Astrocyte (in vitro differentiated cells and primary cell): ENCODE measurements at regions not wholly inside any gene's neighbourhood (a gene's known extent, or its start where the extent isn't known, plus 50 kb on each side); places are given as distances from the start of the nearest gene placed in this dataset.
A peak's percentile ranks its signal among the peaks of the same experiment; 100 is the strongest.

Source experiments
- DNase-seq: peaks from one replicate; pipeline ENCODE4 v3.0.0-alpha.2; 2010; ENCODE audit warnings: low read depth
- FAIRE-seq: peaks from 2 replicates; lab custom pipeline; 2011; peaks lifted over from hg19 to GRCh38; lab: Jason Lieb, UNC
- H2AFZ ChIP-seq: 2 replicates; pipeline ENCODE4 v1.6.0; 2012; ENCODE audit warnings: low read depth, low read length, inconsistent platforms
- H3K27ac ChIP-seq: 2 replicates; pipeline ENCODE4 v1.5.1; 2011; ENCODE audit warnings: low read depth, low read length, inconsistent platforms
- H3K27me3 ChIP-seq: 2 replicates; pipeline ENCODE4 v1.6.0; 2011; ENCODE audit warnings: low read length, inconsistent platforms; ENCODE audit not compliant: insufficient read depth
- H3K36me3 ChIP-seq: 2 replicates; pipeline ENCODE4 v1.5.1; 2011; ENCODE audit warnings: low read length, inconsistent platforms; ENCODE audit not compliant: insufficient read depth
- H3K4me1 ChIP-seq: 2 replicates; pipeline ENCODE4 v1.5.1; 2011; ENCODE audit warnings: low read length, inconsistent platforms; ENCODE audit not compliant: insufficient read depth
- H3K4me2 ChIP-seq: 2 replicates; pipeline ENCODE4 v1.6.0; 2012; ENCODE audit warnings: low read length, inconsistent platforms
- H3K4me3 ChIP-seq: 2 replicates; pipeline ENCODE4 v1.5.1; 2011; ENCODE audit warnings: low read depth, mild to moderate bottlenecking, low read length, inconsistent platforms; ENCODE audit not compliant: insufficient read depth
- H3K79me2 ChIP-seq: 2 replicates; pipeline ENCODE4 v1.6.0; 2012; ENCODE audit warnings: mild to moderate bottlenecking, low read length, inconsistent platforms; ENCODE audit not compliant: insufficient read depth
- H3K9ac ChIP-seq: 2 replicates; pipeline ENCODE4 v1.6.0; 2012; ENCODE audit warnings: mild to moderate bottlenecking, low read length, inconsistent platforms
- H3K9me3 ChIP-seq: 2 replicates; pipeline ENCODE4 v1.5.1; 2012; ENCODE audit warnings: low read depth, mild to moderate bottlenecking, low read length, inconsistent platforms; ENCODE audit not compliant: insufficient read depth
- H4K20me1 ChIP-seq: 2 replicates; pipeline ENCODE4 v1.6.0; 2012; ENCODE audit warnings: low read length, inconsistent platforms; ENCODE audit not compliant: insufficient read depth
- H3K27ac Mint-ChIP-seq: one replicate; pipeline ENCODE4 v1.8.0; 2021; ENCODE audit warnings: mild to moderate bottlenecking, mixed read lengths; ENCODE audit not compliant: unreplicated experiment
- H3K27me3 Mint-ChIP-seq: one replicate; pipeline ENCODE4 v1.8.0; 2021; ENCODE audit warnings: low read depth, mixed read lengths; ENCODE audit not compliant: unreplicated experiment
- H3K36me3 Mint-ChIP-seq: one replicate; pipeline ENCODE4 v1.8.0; 2021; ENCODE audit warnings: low read depth, mixed read lengths; ENCODE audit not compliant: unreplicated experiment
- H3K4me1 Mint-ChIP-seq: one replicate; pipeline ENCODE4 v1.8.0; 2021; ENCODE audit warnings: low read depth, mixed read lengths; ENCODE audit not compliant: unreplicated experiment
- H3K4me3 Mint-ChIP-seq: one replicate; pipeline ENCODE4 v1.8.0; 2021; ENCODE audit warnings: mild to moderate bottlenecking, moderate library complexity, mixed read lengths; ENCODE audit not compliant: unreplicated experiment
- H3K9me3 Mint-ChIP-seq: one replicate; pipeline ENCODE4 v1.8.0; 2021; ENCODE audit warnings: mild to moderate bottlenecking, mixed read lengths; ENCODE audit not compliant: unreplicated experiment
- EZH2 ChIP-seq: IDR thresholded peaks from 2 replicates; pipeline ENCODE4 v1.6.1; 2012; ENCODE audit warnings: mild to moderate bottlenecking, low read length, inconsistent platforms; ENCODE audit not compliant: insufficient read depth
- TF ChIP-seq, protein P1 (sequence below): IDR thresholded peaks from 2 replicates; pipeline ENCODE4 v1.5.1; 2011; ENCODE audit warnings: low read depth, mild to moderate bottlenecking, inconsistent platforms, low read length, moderate library complexity; ENCODE audit not compliant: insufficient read depth

DNA sequence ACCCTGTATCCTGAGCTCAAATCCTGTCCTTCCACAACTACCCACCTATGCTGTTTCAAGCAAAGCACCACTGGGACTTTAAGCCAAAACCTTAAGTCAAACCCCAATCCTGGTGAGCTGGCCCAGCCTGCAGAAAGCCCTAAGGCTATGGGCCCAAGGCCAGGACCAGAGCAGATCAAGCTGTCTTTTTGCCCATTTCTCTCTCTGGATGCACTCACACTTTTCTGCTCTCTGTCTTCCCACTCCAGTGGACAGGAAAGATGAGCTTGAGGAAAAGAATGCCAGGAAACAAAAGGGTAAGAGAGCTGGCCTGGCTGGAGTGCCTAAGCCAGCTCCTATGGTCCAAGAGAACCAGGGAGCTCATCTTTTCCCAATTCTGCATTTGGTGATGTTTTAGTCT lies 284.3 kb upstream of the ISX start:
- no peak overlapping the region for H3K27ac ChIP-seq
- no peak overlapping the region for H3K9ac ChIP-seq
- H3K27me3 Mint-ChIP-seq, result no peaks in the 10 kb centered on the region
- TF ChIP-seq EZH2, result no peak
- TF ChIP-seq, protein P1, sequence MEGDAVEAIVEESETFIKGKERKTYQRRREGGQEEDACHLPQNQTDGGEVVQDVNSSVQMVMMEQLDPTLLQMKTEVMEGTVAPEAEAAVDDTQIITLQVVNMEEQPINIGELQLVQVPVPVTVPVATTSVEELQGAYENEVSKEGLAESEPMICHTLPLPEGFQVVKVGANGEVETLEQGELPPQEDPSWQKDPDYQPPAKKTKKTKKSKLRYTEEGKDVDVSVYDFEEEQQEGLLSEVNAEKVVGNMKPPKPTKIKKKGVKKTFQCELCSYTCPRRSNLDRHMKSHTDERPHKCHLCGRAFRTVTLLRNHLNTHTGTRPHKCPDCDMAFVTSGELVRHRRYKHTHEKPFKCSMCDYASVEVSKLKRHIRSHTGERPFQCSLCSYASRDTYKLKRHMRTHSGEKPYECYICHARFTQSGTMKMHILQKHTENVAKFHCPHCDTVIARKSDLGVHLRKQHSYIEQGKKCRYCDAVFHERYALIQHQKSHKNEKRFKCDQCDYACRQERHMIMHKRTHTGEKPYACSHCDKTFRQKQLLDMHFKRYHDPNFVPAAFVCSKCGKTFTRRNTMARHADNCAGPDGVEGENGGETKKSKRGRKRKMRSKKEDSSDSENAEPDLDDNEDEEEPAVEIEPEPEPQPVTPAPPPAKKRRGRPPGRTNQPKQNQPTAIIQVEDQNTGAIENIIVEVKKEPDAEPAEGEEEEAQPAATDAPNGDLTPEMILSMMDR, result no peak
- no peaks in the 10 kb centered on the region for H4K20me1 ChIP-seq
- H3K4me1 Mint-ChIP-seq, result peaks cover 11% of the 10 kb centered on the region
- no peaks in the 10 kb centered on the region for H3K79me2 ChIP-seq
- H3K9me3 ChIP-seq, result no peaks in the 10 kb centered on the region
- H3K4me2 ChIP-seq, result no peak overlapping the region
- H3K36me3 ChIP-seq, result no peaks in the 10 kb centered on the region
- H2AFZ ChIP-seq, result no peak overlapping the region
- no peak overlapping the region for H3K4me3 Mint-ChIP-seq
- peaks cover 12% of the 10 kb centered on the region for H3K9me3 Mint-ChIP-seq
- FAIRE-seq (no peak), DNase-seq (no peak)
- no peak overlapping the region for H3K4me3 ChIP-seq
- H3K27ac Mint-ChIP-seq, result no peak overlapping the region
- no peaks in the 10 kb centered on the region for H3K27me3 ChIP-seq
- peaks cover 2% of the 10 kb centered on the region for H3K36me3 Mint-ChIP-seq
- no peaks in the 10 kb centered on the region for H3K4me1 ChIP-seq

DNA sequence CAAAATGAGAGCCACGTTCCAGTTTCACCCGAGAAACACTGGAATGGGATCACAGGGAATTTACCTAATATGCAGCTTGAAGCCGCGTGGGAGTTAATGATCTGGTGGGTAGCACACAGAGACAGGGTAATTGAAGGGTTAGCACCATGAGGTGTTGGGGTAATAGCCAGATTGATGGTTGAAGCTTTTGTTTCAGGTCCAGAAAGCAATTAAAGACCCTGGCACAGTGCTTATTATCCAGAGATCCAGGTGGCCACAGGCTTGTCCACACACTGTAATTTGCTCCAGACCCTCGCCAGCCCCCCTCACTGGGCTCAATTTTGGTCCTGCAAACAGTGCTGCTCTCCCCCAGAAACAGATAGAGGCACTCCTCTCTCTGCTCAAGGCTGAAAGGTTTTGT lies 282.5 kb upstream of the ISX start:
- Histone ChIP-seq H3K4me3 (no peak overlapping the region), H3K27me3 (no peaks in the 10 kb centered on the region), H4K20me1 (no peaks in the 10 kb centered on the region), H3K27ac (no peak overlapping the region), H3K9me3 (no peaks in the 10 kb centered on the region), H3K9ac (no peak overlapping the region), H3K79me2 (no peaks in the 10 kb centered on the region), H3K4me1 (no peaks in the 10 kb centered on the region), H3K4me2 (no peak overlapping the region), H3K36me3 (no peaks in the 10 kb centered on the region), H2AFZ (no peak overlapping the region)
- TF ChIP-seq, protein P1, result no peak
- no peak for TF ChIP-seq EZH2
- Mint-ChIP-seq H3K9me3 (peaks cover 3% of the 10 kb centered on the region), H3K27me3 (no peaks in the 10 kb centered on the region), H3K36me3 (no peaks in the 10 kb centered on the region), H3K27ac (no peak overlapping the region), H3K4me3 (no peak overlapping the region), H3K4me1 (peaks cover 8% of the 10 kb centered on the region)
- DNase-seq (no peak), FAIRE-seq (no peak)

DNA sequence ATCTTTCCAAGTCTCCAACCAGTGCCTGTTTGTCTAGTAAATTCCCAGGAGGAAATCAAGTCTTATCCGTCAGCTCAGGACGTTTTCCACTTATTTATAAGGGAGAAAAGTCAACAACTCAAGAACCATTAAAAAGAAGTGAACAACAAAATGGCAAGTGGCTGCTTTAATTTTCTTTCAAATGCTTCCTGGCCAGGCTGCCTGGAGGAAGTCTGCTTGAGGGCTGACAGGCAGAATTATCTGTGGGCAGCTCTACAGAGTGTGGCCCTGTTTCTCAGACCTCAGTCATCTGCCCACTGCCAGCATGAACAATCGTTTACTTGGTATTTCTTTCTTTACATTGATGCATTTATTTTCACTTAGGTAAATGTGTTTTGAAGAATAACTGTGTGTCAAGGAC lies 281.9 kb upstream of the ISX start:
- Mint-ChIP-seq H3K27me3 (no peaks in the 10 kb centered on the region), H3K36me3 (no peaks in the 10 kb centered on the region), H3K4me1 (peaks cover 8% of the 10 kb centered on the region), H3K9me3 (no peaks in the 10 kb centered on the region), H3K27ac (peak overlapping the region; percentile 34), H3K4me3 (no peak overlapping the region)
- Histone ChIP-seq H3K4me1 (no peaks in the 10 kb centered on the region), H3K27ac (no peak overlapping the region), H3K79me2 (no peaks in the 10 kb centered on the region), H3K4me3 (no peak overlapping the region), H3K27me3 (no peaks in the 10 kb centered on the region), H2AFZ (no peak overlapping the region), H3K36me3 (no peaks in the 10 kb centered on the region), H3K4me2 (no peak overlapping the region), H3K9me3 (no peaks in the 10 kb centered on the region), H3K9ac (no peak overlapping the region), H4K20me1 (no peaks in the 10 kb centered on the region)
- TF ChIP-seq EZH2, result no peak
- TF ChIP-seq, protein P1, result no peak
- FAIRE-seq (no peak), DNase-seq (no peak)
